Kidney glomerular epithelial cell (primary cell): ENCODE measurements at regions not wholly inside any gene's neighbourhood (a gene's known extent, or its start where the extent isn't known, plus 50 kb on each side); places are given as distances from the start of the nearest gene placed in this dataset.
"Not testable (repeated sequence)": the region's sequence is repeated elsewhere in the genome, so short reads cannot be mapped to it uniquely, and the experiment has no call there.

Source experiments
- DNase-seq: peaks from one replicate; lab custom pipeline; 2025; lab: John Stamatoyannopoulos, UW

DNA sequence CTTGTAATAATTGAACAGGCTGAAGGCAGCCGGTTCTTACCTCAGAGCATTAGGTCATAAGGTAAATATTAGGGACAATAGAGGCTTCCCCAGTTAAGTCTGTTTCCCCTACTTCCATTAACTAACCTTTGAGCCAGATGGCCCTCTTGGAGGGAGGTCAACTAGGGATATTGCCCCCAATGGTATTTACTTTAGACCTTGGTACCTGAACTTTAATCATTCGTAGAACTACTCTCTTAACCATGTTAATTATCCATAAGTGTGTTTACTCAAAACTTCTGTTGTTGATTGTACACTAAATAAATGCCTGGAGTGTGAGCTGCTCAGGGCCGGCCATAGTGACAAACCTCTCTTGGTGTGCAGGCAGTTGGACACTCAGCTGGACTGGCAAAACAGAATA, 1843.5 kb upstream of the AGA start:
- DNase-seq, result no peak

DNA sequence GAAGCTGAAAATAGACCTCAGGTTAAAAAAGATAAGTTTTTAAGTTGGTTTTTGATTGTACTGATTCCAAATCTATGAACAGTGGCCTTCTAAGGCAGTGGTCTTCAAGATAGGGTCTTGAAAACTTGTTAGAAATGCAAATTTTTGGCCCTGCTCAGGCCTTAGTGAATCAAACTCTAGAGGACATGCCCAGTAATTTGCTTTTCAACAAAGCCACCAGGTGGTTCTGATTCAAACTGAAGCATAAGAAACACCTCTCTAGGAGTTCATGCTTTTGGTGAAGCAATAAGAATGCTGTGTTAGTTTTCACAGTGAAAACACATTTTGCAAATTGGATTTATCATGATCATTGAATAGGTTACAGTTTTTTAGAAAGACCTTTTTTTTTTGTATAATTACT, 1849.4 kb upstream of the AGA start:
- no peak for DNase-seq

DNA sequence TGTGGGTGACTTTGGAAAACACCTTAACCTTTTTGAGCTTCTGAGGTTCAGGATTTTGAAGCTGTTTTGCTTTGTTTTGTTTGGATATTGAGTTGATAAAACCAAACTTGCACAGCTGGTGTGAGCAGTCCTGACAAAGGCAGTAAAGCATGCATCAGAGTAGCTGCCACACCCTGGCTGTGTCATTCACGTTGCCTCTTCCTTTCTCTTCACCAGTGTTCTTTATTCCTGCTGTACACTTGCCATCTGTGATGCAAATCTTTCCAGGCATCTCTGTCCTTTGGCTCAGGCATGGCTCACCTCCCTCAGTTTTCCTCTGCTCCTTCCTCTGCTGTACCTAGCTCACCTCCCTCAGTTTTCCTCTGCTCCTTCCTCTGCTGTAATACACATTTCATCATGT, 1850.2 kb upstream of the AGA start:
- no peak for DNase-seq

DNA sequence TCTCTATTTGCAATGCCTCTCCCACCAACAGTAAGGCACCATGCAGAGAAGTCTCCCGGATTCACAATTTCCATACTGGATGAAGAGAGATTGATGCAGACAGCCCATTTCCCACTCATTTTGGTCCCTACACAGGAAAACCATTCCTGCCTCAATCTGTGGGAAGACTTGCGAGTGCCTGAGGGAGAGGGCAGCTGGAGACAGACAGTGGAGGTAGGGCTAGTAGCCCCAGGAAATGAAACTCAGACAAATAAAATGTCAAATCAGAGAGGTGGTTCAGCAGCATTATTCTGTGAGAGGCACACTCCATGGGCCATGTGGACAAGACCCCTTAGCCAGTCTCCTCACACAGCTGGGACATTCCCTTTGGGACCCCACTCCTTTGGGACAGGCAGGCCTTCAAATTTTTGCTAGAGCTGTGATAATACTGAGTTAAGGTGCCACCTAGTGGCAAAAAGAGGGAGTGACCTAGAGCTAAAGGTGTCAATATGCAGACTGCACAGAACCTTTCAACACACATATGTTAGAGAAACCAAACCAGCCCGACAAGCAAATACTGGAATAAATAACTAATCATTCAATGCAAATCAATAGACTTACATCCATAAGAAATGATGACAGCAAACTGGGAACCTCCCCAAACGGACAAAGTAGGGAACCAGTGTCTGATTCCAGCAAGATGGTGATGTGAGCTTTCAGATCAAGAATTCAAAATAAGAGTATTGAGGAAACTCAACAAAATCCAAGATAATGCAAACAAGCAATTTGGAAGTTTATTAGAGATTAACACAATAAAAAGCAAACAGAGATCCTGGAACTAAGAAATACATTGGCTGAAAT, 1865.3 kb upstream of the AGA start:
- peak; percentile 8 for DNase-seq

DNA sequence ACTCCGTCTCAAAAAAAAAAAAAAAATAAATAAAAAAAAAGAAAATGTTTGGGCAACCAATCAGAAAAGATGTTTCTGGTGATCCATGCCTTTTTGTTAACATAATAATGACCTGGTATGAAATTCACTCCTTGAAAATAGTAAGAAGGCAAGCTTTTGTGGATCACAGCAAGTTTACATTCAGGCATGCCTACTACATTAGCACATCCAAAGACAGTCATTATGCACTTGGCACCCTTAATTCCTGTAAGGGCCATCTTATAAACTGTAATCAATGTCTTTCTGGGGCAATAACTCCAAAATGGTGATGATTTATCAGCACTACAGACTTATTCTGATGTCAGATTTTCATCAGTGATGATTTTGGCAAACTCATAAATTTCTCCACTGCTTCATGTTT, 1871.6 kb upstream of the AGA start:
- DNase-seq, result no peak

DNA sequence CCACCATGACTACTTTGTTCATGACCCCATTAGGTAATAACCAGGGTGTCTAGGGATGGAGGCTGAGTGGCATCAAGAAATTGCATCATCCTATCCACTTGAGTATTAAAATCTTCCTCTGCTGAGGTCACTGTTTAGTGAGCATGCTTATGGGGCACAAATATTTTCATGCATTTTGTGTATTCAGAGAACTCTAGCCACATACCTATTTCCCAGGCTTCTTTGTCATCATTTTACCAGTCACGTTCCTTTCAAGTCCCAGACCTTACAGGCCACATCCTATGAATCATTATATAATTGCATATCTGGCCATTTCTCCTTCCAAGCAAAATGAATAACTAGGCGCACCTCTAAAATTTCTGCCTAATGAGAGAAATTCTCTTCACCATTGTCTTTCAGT, 1882.9 kb upstream of the AGA start:
- DNase-seq, result no peak

DNA sequence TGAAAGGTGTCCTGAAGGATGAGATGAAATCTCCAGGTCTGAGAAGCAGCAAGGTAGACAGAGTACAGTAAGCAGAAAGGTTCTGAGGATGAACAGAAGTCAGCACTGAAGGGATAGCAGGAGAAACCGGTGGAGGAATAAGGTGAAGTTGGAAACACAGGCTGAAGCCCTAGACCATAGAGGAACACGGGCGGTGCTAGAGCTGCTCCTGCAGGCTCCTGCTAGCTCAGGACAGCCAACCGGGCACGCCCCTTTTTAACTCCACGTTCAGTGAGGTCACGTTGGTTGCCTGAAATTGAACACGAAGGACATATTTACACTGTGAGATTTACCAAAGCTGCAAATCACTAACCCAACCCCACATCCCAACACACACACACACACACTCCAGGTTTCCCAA, 1886.4 kb upstream of the AGA start:
- no peak for DNase-seq

DNA sequence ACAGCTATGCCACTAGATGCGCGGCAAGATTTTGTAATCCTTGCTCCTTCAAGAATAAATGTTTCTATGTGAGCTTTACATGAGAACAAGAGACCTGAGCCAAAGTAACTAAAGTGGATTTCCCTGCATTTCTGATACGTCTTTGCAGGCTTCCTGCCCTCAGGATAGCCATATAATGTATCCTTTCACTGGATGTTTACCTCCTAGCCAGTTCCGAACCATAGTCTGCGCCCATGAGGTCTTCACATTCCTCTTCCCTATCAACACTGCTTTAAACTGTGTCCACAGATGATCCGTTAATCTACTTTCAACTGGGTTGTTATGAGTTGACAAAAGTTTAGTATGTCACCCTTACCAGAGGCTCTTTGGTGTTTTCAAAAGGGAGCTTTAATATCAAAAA, 1889.1 kb upstream of the AGA start:
- no peak for DNase-seq

DNA sequence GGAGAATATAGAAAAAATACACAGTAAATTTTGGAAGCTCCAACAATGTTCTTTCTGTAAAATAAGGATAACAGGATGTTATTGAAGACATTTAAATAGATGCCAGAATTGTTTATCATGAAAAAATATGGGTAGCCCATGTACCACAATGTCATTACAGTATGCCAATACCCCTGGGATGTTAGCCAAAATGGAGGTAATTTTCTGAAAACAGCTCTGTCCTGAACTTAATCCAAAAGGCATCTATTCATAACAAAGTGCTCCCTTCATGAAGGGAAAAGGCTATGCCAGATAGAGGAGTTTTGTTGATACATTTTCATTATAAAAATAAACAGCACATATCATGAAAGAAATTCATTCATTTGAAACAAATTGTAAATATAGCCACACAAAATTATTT, 1902.6 kb upstream of the AGA start:
- no peak for DNase-seq

DNA sequence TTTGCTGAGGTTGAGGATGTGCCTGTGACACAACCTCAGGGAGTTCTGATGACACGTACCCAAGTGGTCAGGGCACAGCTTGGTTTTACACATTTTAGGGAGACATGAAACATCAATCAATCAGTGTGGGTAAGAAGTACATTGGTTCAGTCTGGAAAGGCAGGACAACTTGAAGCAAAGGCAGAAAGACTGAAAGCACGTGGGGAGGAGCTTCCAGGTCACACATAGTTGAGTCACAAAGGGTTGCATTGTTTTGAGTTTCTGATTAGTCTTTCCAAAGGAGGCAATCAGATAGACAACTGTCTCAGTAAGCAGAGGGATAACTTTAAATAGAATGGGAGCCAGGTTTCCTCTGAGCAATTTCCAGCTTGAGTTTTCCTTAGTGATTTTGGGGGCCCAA, 1910.0 kb upstream of the AGA start:
- no peak for DNase-seq

DNA sequence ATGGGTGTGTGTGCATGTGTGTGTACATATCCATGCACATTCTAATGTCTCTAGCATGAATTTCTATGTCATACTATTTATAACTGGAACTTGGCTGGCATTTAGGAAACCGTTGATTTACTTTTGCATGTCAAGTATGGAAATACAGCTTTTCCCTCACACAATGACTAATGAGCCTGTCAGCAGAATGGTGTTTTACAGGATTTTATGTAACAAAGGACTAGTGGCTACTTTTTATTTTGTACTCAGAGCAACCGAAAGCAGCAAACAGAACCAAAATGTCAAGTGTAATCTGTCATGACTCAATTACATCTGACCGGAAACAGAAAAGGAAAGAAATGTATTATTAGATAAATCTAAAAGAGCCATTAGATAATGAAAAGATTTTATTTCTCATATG, 1911.5 kb upstream of the AGA start:
- DNase-seq, result no peak

DNA sequence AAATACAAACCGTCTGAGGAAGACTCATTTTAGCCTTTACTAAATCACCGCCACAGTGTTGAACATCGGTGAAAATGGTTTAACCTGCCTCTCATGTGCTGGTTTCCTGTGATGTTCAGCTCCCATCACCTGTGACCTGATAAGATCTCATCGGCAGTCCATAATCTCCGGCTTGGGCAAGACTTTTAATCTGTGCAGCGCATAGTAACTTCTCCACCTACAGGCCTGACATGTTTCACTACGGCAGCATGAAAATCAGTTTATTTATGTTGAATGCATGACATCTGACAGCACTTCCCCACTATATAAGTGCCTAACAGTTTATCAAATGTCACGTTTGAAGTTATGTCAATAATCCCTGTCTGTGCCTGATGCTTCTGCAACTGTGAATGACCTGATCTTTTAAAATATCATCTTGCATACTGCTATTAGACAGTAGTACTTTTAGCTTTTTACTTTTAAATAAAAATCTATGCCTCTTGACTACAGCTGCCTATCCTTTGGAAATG, 1919.8 kb upstream of the AGA start:
- no peak for DNase-seq

DNA sequence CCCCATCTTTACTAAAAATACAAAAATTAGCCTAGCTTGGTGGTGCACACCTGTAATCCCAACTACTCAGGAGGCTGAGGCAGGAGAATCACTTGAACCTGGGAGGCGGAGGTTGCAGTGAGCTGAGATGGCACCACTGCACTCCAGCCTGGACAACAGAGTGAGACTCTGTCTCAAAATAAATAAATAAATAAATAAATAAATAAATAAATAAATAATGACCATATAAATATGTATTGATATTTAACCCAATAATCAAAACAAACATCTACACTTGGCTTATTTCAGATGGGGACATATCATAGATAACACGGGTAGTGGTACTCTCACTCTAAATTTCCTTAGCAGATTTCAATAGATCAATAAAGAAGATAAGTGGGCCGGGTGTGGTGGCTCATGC, 1923.7 kb upstream of the AGA start:
- not testable (repeated sequence) for DNase-seq

DNA sequence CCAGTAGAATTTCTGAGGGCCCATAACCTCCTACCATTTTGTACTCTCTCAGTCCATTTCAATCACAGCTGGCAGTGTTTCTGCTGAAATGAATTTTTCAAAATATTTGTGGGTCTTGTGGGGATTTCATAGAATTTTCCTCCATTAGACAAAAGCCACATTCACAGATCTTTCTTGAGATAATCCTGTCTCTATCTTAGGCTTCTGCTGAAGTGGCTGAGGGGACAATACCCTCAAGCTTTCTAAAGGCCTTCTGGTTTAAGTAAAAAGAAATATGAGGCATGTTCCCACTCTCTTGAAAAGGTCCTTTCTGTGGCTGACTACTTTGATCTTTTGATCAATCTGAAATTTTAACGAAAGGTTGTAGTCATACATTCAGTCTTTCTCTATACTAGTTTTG, 1930.0 kb upstream of the AGA start:
- DNase-seq, result no peak

DNA sequence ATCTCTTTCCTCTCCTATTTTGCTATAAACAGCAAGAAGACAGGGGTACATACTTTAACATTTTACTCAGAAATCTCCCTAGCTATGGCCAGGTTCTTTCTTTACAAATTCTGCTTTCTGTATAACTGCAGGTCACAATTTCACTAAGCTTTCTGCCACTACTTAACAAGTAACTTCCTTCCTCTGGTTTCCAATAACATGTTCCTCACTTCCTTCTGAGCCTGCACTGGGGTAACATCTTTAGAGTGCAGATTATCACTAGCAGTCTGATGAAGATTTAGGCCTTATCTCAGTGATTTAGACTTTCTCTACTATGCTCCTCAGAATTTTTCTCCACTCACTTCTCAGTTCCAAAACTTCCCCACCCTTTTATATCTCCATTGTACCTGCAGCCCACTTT, 1930.5 kb upstream of the AGA start:
- no peak for DNase-seq

DNA sequence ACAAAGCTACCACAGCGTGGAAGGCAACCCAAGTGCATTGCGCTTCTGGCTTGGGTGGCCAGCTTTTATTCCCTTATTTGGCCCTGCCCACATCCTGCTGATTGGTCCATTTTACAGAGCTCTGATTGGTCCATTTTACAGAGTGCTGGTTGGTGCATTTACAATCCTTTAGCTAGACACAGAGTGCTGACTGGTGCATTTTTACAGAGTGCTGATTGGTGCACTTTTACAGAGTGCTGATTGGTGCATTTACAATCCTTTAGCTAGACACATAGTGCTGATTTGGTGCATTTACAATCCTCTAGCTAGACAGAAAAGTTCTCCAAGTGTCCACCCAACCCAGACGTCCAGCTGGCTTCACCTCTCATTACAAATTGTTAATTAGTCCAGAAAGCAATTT, 1936.6 kb upstream of the AGA start:
- DNase-seq, result not testable (repeated sequence)

DNA sequence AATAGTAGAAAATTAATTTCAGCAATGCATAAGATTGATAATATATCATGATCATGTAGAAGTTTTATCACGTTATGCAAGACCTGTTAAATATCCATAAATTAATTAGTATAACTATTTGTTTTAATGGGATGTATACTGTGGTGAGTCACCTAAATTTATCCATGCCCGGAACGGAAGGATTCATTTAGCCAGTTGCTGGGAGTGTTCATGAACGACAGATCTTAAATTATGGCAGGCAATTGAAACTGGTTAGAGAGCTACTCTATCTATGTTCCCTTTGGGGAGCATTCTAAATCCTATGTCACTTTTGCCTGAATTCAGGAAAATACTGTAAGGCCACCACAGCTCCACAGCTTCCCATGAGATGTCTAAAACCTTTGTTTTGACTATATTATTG, 1950.5 kb upstream of the AGA start:
- no peak for DNase-seq

DNA sequence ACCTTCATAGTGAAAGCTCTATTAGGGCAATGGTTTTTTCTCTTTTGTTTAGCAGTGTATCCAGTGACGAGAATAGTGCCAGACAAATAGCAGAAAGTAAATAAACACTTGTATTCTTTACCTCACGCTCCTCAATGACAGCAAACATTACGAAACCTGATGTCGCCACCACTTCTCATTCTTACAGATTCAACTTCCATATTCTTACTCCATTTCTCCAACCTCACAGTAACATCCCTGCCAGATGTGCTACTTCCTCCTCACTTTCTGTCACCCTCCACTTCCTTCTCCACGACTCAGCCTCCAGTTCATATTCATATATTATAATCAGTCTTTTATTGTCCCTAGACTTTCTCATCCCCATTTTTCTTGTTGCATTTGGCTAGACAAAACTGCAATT, 1956.2 kb upstream of the AGA start:
- DNase-seq, result no peak

DNA sequence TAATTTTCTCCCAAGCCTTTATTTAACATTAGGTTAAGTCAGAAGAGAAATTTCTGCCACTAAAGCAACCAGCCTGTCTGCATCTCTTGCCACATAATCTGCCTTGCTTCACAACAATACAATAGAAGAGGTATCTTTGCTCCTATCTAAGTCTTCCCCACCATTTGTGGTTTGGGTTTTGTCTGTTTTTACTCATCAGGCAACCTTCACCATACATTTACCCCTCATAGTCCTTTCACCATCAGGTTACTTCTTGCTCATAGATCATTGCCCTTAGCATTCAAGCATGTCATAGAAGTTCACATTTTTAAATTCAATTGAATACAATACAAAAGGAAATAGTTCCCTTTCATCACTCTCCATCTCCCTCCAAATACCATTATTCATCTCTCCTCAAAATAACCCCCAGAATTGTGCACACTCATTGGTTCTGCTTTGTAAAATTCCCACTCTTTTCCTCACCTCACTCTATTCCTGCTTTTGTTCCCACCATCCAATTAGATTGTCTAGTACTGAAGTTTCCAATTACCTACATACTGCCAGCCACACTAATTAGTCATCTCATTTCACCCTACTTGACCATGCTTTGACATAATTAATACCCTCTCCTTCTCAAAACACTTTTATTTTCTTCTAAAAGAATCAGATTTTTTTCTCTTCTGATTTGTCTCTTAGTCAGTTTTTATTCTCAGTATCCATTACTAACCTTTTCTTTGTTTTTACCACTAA, 1957.0 kb upstream of the AGA start:
- DNase-seq, result no peak

DNA sequence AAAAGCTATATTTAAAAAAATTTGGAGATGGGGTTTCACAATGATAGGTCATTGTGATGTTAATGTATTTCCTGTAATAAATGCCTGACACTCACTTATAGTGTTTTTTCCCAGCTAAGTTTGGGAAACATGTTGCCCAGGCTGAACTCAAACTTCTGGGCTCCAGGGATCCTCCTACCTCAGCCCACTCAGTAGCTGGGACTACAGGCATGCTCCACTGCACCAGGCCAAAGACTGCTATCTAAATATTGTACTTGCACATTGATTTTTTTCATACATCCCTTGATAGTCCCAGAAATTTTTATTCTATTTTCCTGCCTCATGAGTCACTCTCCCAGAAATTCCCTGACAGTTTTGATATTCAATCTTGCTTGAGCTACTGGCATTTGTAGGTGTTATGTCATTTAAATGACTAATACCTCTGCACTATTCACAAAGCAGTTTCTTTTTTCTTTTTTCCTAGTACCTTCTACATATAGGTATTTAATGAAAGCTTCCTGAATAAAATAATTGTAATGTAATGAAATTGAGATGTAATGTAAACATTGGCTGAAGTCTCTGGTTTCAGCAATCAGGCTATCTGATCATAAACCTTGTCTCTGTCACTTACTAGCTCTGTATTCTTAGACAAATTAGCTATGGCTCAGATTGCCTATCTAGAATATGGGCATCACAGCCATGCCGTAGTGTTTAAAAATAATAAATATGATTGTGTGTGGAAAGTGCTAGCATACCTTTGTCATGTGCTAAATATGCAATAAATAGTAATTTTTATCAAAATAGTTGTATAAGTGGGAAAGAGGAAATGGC, 1973.0 kb upstream of the AGA start:
- DNase-seq, result peak; percentile 87

DNA sequence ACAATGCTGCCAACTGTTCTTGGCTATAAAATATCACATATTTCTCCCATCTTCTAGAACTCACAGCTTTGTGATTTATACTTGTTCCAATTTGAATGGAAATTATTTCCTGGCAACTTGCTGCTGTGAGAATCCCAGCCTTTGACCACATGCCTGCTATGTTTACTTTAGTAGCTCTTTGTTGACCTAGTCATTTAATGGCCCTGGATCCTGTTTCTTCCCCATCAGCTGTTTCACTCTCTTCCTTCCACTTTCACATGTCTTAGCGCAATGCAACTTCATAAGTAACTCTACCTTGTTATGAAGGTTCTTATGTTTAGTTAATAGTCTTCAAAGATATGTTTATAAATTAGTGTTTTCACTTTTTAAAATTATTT, 1973.6 kb upstream of the AGA start:
- DNase-seq, result no peak

DNA sequence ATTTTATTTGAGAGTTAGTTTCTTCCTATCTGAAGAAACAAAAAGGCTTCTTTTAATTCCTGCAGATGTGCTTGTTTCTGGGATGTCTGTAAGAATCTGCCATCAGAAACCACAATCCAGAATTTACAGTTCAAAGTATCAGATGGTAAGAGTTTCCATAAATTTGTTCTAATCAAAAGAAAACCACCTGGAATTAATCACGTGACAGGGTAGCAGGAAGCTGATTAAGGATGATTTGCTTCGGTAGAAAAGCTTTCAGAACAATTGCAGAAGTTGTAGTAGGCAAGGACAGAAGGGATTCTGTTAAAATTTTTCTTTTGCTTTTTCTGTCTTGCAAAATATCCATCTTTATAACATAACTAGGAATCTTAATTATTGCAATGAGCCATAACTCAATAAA, 1975.1 kb upstream of the AGA start:
- no peak for DNase-seq

DNA sequence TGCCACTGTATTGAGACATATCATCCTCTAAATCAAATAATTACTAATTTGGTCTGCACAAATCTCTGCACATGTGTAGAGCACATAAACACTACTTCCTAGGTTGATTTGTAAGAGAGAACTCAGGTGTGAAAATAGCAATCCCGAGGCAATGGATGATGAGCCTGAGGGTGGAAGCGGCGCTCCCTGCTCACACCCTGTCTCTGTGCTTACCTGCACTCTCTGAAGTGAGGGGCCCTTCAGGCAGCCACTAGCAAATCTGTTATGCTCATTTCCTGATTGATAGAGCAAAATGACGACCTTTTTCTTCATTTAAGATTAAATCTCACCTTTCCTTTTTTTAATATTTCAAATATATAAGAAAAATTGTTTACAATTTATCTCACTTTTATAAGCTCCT, 1995.7 kb upstream of the AGA start:
- DNase-seq, result no peak
